H1 (cell line): ENCODE measurements at regions not wholly inside any gene's neighbourhood (a gene's known extent, or its start where the extent isn't known, plus 50 kb on each side); places are given as distances from the start of the nearest gene placed in this dataset.

Experiments used
- ASH2L ChIP-seq: fragments of 200-600, 300-600 bp; sonication (generic); IDR thresholded peaks from one replicate; pipeline ENCODE4 v1.7.1; 2017; ENCODE audit warnings: low read length
- CBX5 ChIP-seq: fragments of 300-800, 300-1000 bp; sonication (generic); IDR thresholded peaks from 2 replicates; pipeline ENCODE4 v1.7.1; 2016; ENCODE audit warnings: antibody characterized with exemption, low read length, low read depth
- CEBPB ChIP-seq: IDR thresholded peaks from 2 replicates; pipeline ENCODE4 v1.6.1; 2012; ENCODE audit warnings: low read depth, low read length
- CHD2 ChIP-seq: IDR thresholded peaks from 2 replicates; pipeline ENCODE4 v1.6.1; 2012; ENCODE audit warnings: low read length, improper control_type of control experiment
- RNF2 ChIP-seq: fragments of 200-900, 300-1000 bp; sonication (generic); IDR thresholded peaks from 2 replicates; pipeline ENCODE4 v1.7.1; 2016; ENCODE audit warnings: borderline replicate concordance, low read depth, mild to moderate bottlenecking, antibody characterized with exemption, low read length; ENCODE audit not compliant: poor library complexity, severe bottlenecking; ENCODE audit errors: missing control alignments
- TF ChIP-seq, protein P1 (sequence below), 3 experiments: IDR thresholded peaks; 1 replicate in 2 of 3; 2 replicates in 1 of 3; pipeline versions ENCODE4 v1.5.1 to v1.6.1; 2011; ENCODE audit warnings: low read length in 3 of 3, mild to moderate bottlenecking in 3 of 3, inconsistent platforms in 2 of 3, low read depth in 1 of 3, moderate library complexity in 1 of 3; ENCODE audit not compliant: insufficient read depth in 1 of 3; ENCODE audit errors: control extremely low read depth in 1 of 3

- TF ChIP-seq, protein P1, sequence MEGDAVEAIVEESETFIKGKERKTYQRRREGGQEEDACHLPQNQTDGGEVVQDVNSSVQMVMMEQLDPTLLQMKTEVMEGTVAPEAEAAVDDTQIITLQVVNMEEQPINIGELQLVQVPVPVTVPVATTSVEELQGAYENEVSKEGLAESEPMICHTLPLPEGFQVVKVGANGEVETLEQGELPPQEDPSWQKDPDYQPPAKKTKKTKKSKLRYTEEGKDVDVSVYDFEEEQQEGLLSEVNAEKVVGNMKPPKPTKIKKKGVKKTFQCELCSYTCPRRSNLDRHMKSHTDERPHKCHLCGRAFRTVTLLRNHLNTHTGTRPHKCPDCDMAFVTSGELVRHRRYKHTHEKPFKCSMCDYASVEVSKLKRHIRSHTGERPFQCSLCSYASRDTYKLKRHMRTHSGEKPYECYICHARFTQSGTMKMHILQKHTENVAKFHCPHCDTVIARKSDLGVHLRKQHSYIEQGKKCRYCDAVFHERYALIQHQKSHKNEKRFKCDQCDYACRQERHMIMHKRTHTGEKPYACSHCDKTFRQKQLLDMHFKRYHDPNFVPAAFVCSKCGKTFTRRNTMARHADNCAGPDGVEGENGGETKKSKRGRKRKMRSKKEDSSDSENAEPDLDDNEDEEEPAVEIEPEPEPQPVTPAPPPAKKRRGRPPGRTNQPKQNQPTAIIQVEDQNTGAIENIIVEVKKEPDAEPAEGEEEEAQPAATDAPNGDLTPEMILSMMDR (IDR thresholded peaks at IDR 0.05; ENCODE audit: control extremely low read depth in 1 of 3, insufficient read depth in 1 of 3, low read depth in 1 of 3, low read length in 3 of 3): no peak
- TF ChIP-seq RNF2: no peak
- no peak for TF ChIP-seq CHD2
- TF ChIP-seq ASH2L: no peak
- no peak for TF ChIP-seq CBX5
- TF ChIP-seq CEBPB: no peak
Observed at GRCh38 chr6:156526081-156526480, 251.1 kb upstream of the ARID1B start.
